AG04450 (cell line): ENCODE measurements at regions not wholly inside any gene's neighbourhood (a gene's known extent, or its start where the extent isn't known, plus 50 kb on each side); places are given as distances from the start of the nearest gene placed in this dataset.

Source experiments
- CTCF ChIA-PET: fragments of 300-600, 350-600 bp; formaldehyde crosslinking; extraction: SDS; loops from one replicate; lab custom pipeline; 2022; ENCODE audit warnings: antibody characterized with exemption, inconsistent platforms; lab: Charles Lee
- POLR2A ChIA-PET: fragments of 350-600 bp; formaldehyde crosslinking; extraction: SDS; loops from one replicate; lab custom pipeline; 2021; ENCODE audit warnings: antibody characterized with exemption, inconsistent platforms; lab: Yijun Ruan, JAX
- DNase-seq: peaks from one replicate; pipeline ENCODE4 v3.0.0-alpha.2; 2011; ENCODE audit warnings: low read depth, low spot score
- H3K27ac ChIP-seq: one replicate; pipeline ENCODE4 v1.5.1; 2012; ENCODE audit warnings: low read depth, low read length, control low read depth
- H3K27me3 ChIP-seq: one replicate; pipeline ENCODE4 v1.6.0; 2012; ENCODE audit warnings: low read length; ENCODE audit not compliant: control insufficient read depth, insufficient read depth
- H3K4me3 ChIP-seq: 2 replicates; pipeline ENCODE4 v1.5.1; 2011; ENCODE audit warnings: mild to moderate bottlenecking, low read depth, low read length, control low read depth
- H3K9me3 ChIP-seq: 2 replicates; pipeline ENCODE4 v1.5.1; 2012; ENCODE audit warnings: low read length; ENCODE audit not compliant: control insufficient read depth, insufficient read depth
- TF ChIP-seq, protein P1 (sequence below): IDR thresholded peaks from 2 replicates; pipeline ENCODE4 v1.5.1; 2011; ENCODE audit warnings: low read depth, low read length, control low read depth, inconsistent platforms

- no peaks in the 10 kb centered on the region for H3K27me3 ChIP-seq
- ChIA-PET POLR2A (no interaction called here), CTCF (no interaction called here)
- no peaks in the 10 kb centered on the region for H3K9me3 ChIP-seq
- no peak overlapping the region for H3K4me3 ChIP-seq
- TF ChIP-seq, protein P1, sequence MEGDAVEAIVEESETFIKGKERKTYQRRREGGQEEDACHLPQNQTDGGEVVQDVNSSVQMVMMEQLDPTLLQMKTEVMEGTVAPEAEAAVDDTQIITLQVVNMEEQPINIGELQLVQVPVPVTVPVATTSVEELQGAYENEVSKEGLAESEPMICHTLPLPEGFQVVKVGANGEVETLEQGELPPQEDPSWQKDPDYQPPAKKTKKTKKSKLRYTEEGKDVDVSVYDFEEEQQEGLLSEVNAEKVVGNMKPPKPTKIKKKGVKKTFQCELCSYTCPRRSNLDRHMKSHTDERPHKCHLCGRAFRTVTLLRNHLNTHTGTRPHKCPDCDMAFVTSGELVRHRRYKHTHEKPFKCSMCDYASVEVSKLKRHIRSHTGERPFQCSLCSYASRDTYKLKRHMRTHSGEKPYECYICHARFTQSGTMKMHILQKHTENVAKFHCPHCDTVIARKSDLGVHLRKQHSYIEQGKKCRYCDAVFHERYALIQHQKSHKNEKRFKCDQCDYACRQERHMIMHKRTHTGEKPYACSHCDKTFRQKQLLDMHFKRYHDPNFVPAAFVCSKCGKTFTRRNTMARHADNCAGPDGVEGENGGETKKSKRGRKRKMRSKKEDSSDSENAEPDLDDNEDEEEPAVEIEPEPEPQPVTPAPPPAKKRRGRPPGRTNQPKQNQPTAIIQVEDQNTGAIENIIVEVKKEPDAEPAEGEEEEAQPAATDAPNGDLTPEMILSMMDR, result no peak
- no peak for DNase-seq
- H3K27ac ChIP-seq, result no peak overlapping the region
These were observed 284.5 kb upstream of the VLDLR start for GRCh38 chr9:2337131-2337530.

- TF ChIP-seq, protein P1, result no peak
- no peak overlapping the region for H3K27ac ChIP-seq
- no peaks in the 10 kb centered on the region for H3K9me3 ChIP-seq
- no peak for DNase-seq
- CTCF ChIA-PET, result no interaction called here
- no peak overlapping the region for H3K4me3 ChIP-seq
- POLR2A ChIA-PET, result no interaction called here
- H3K27me3 ChIP-seq, result no peaks in the 10 kb centered on the region
These were observed 284.0 kb upstream of the VLDLR start for GRCh38 chr9:2337627-2338026.

DNA sequence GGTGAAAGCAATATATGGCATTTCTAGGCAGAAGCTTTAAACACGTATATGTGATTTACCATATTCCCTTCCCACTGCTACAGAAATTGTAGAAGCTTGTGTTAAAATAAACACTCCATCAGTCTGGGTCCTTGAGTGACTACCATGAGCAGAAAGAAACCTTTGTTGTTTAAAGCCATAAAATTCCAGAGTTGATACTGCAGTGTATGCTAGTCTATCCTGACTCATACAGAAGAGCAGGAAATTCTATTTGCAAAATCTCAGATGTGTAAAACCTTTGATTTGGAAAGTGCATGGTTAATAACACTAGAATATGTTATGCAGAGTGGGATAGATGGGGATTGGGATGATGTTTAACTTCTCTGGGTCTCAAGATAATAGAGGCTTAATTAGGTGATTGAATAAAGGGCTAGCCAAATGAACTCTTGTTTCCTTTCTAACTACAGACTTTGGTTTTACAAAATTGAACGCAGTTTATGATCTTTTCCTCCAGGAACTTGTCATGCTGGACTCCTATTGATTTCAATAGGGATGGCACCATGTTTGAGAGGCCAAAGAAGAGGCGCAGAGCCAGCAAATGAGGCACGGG, 282.7 kb upstream of the VLDLR start:
- no peaks in the 10 kb centered on the region for H3K9me3 ChIP-seq
- DNase-seq, result no peak

GRCh38 chr9:2339416-2339815, 282.2 kb upstream of the VLDLR start:
- H3K4me3 ChIP-seq, result no peak overlapping the region
- no peak for DNase-seq
- ChIA-PET CTCF (no interaction called here), POLR2A (no interaction called here)
- H3K9me3 ChIP-seq, result no peaks in the 10 kb centered on the region
- TF ChIP-seq, protein P1, result no peak
- H3K27ac ChIP-seq, result no peak overlapping the region
- H3K27me3 ChIP-seq, result no peaks in the 10 kb centered on the region

More for the DNA sequence above, 282.7 kb upstream of the VLDLR start:
- Histone ChIP-seq H3K27ac (no peak overlapping the region), H3K4me3 (no peak overlapping the region), H3K27me3 (no peaks in the 10 kb centered on the region)
- ChIA-PET POLR2A (interaction anchor here (0.6 kb wide), 1 partner anchor 347 kb away, joined by 3 read pairs; no protein-coding TSS in a partner anchor), CTCF (no interaction called here)
- TF ChIP-seq, protein P1, result no peak

DNA sequence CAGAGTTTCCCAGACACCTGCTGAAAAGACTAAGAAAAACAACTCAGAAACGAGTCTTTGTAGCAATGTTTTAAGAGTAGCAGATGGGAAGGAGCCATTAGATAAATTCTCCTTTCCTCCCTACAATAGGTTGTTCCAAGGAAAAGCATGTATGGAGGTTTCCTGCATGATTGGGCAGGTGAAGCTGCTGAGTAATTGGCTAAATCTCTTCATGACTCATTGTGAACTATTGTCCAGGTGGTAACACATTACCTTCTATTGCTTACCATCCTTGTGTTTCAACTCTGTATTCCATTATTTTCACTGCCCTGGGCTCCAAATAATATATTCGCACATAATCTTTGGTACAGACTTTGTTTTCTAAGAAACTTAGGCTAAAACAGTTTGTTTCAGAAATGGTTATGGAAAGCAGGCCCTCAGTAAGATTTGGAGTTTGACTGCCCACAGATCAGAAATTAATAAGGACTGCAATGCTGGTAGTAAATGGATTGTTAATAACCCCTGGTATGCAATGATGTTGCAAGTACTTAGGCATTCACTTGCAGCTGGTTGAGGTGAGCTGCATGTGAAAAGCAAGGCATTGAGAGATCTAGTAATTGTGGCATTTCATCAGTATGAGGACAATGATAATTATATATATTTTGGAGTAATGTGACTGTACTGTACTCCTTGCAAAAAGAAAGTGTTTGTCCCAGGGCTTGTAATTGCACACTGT, 281.4 kb upstream of the VLDLR start:
- no peak for DNase-seq
- Histone ChIP-seq H3K4me3 (no peak overlapping the region), H3K27ac (no peak overlapping the region), H3K27me3 (no peaks in the 10 kb centered on the region), H3K9me3 (no peaks in the 10 kb centered on the region)
- TF ChIP-seq, protein P1, result no peak
- ChIA-PET CTCF (no interaction called here), POLR2A (no interaction called here)
